WTC11 (cell line): ENCODE measurements at regions not wholly inside any gene's neighbourhood (a gene's known extent, or its start where the extent isn't known, plus 50 kb on each side); places are given as distances from the start of the nearest gene placed in this dataset.

Experiments
- ATAC-seq: fragments of 200-7000 bp; cut with Tn5 transposase; 2 replicates; pipeline ENCODE4 v1.10.0; 2021; ENCODE audit warnings: mild to moderate bottlenecking, moderate library complexity
- CTCF ChIA-PET: fragments of 300-600 bp; sonication (Branson Sonifier 250); formaldehyde crosslinking; loops from one replicate; lab custom pipeline; 2021; ENCODE audit warnings: antibody characterized with exemption; lab: Charles Lee
- POLR2A ChIA-PET: fragments of 350-600 bp; sonication (Branson Sonifier 250); formaldehyde crosslinking; loops from one replicate; lab custom pipeline; 2021; ENCODE audit warnings: antibody characterized with exemption; lab: Charles Lee
- DNase-seq: peaks from one replicate; pipeline ENCODE4 v3.0.0; 2021; ENCODE audit warnings: low spot score
- H3K27ac Mint-ChIP-seq: 2 replicates; pipeline ENCODE4 v1.8.0; 2021; ENCODE audit warnings: mixed read lengths
- H3K27me3 Mint-ChIP-seq: 2 replicates; pipeline ENCODE4 v1.8.0; 2021; ENCODE audit warnings: low read depth, mild to moderate bottlenecking, moderate library complexity, mixed read lengths
- H3K36me3 Mint-ChIP-seq: 2 replicates; pipeline ENCODE4 v1.8.0; 2021; ENCODE audit warnings: mixed read lengths
- H3K4me1 Mint-ChIP-seq: 2 replicates; pipeline ENCODE4 v1.8.0; 2022; ENCODE audit warnings: mixed read lengths
- H3K4me3 Mint-ChIP-seq: 2 replicates; pipeline ENCODE4 v1.8.0; 2021; ENCODE audit warnings: mild to moderate bottlenecking, moderate library complexity, mixed read lengths
- H3K9me3 Mint-ChIP-seq: 2 replicates; pipeline ENCODE4 v1.8.0; 2021; ENCODE audit warnings: mixed read lengths
- CREB1 ChIP-seq: sonication (generic); formaldehyde crosslinking; IDR thresholded peaks from 2 replicates; pipeline ENCODE4 v1.8.0; 2023; ENCODE audit warnings: mild to moderate bottlenecking, missing genetic modification reagents
- ERG ChIP-seq: fragments of 250-450 bp; sonication (Bioruptor Pico); IDR thresholded peaks from 2 replicates; pipeline ENCODE4 v1.8.0; 2021; ENCODE audit warnings: mild to moderate bottlenecking
- ESRRA ChIP-seq: sonication (generic); formaldehyde crosslinking; IDR thresholded peaks from 2 replicates; pipeline ENCODE4 v1.8.1; 2022; ENCODE audit warnings: mild to moderate bottlenecking, missing genetic modification reagents, borderline replicate concordance
- FOXK1 ChIP-seq: sonication (generic); formaldehyde crosslinking; IDR thresholded peaks from 2 replicates; pipeline ENCODE4 v1.8.0; 2022; ENCODE audit warnings: mild to moderate bottlenecking, moderate library complexity, missing genetic modification reagents
- FOXP4 ChIP-seq: sonication (generic); formaldehyde crosslinking; IDR thresholded peaks from 2 replicates; pipeline ENCODE4 v1.8.0; 2022; ENCODE audit warnings: mild to moderate bottlenecking, missing genetic modification reagents
- MYBL2 ChIP-seq: sonication (generic); formaldehyde crosslinking; IDR thresholded peaks from 2 replicates; pipeline ENCODE4 v1.8.1; 2023; ENCODE audit warnings: mild to moderate bottlenecking, moderate library complexity, missing genetic modification reagents
- NFE2L1 ChIP-seq: sonication (generic); formaldehyde crosslinking; IDR thresholded peaks from 2 replicates; pipeline ENCODE4 v1.8.1; 2023; ENCODE audit warnings: missing genetic modification reagents
- NR3C1 ChIP-seq: sonication (generic); formaldehyde crosslinking; conservative IDR thresholded peaks from 2 replicates; pipeline ENCODE4 v1.8.1; 2023; ENCODE audit warnings: low read depth, mild to moderate bottlenecking, missing genetic modification reagents
- STAT6 ChIP-seq: sonication (generic); formaldehyde crosslinking; conservative IDR thresholded peaks from 2 replicates; pipeline ENCODE4 v1.8.1; 2023; ENCODE audit warnings: mild to moderate bottlenecking, low read depth, missing genetic modification reagents, moderate library complexity
- ZNF121 ChIP-seq: sonication (generic); formaldehyde crosslinking; IDR thresholded peaks from 2 replicates; pipeline ENCODE4 v1.8.0; 2023; ENCODE audit warnings: missing genetic modification reagents
- ZNF317 ChIP-seq: sonication (generic); formaldehyde crosslinking; IDR thresholded peaks from 2 replicates; pipeline ENCODE4 v1.8.1; 2023; ENCODE audit warnings: low read depth, mild to moderate bottlenecking, moderate library complexity, missing genetic modification reagents, borderline replicate concordance
- ZNF396 ChIP-seq: fragments of 250-450 bp; sonication (Bioruptor Pico); IDR thresholded peaks from 2 replicates; pipeline ENCODE4 v1.8.0; 2021; ENCODE audit warnings: mild to moderate bottlenecking, moderate library complexity, borderline replicate concordance
- ZNF416 ChIP-seq: fragments of 250-450 bp; sonication (Bioruptor Pico); IDR thresholded peaks from 2 replicates; pipeline ENCODE4 v1.9.0; 2021; ENCODE audit warnings: mild to moderate bottlenecking, inconsistent platforms
- ZNF671 ChIP-seq: fragments of 250-450 bp; sonication (Bioruptor Pico); IDR thresholded peaks from 2 replicates; pipeline ENCODE4 v1.8.0; 2021; ENCODE audit warnings: mild to moderate bottlenecking
- TF ChIP-seq, protein P1 (sequence below): sonication (generic); formaldehyde crosslinking; IDR thresholded peaks from 2 replicates; pipeline ENCODE4 v1.8.0; 2023; ENCODE audit warnings: missing genetic modification reagents
- TF ChIP-seq, protein P2 (sequence below): sonication (generic); formaldehyde crosslinking; IDR thresholded peaks from 2 replicates; pipeline ENCODE4 v1.8.0; 2022; ENCODE audit warnings: mild to moderate bottlenecking, missing genetic modification reagents
- TF ChIP-seq, protein P3 (sequence below): fragments of 250-450 bp; sonication (Bioruptor Pico); IDR thresholded peaks from 2 replicates; pipeline ENCODE4 v1.9.0; 2021; ENCODE audit warnings: mild to moderate bottlenecking
- TF ChIP-seq, protein P4 (sequence below): sonication (generic); formaldehyde crosslinking; IDR thresholded peaks from 2 replicates; pipeline ENCODE4 v1.8.1; 2022; ENCODE audit warnings: mild to moderate bottlenecking, moderate library complexity, missing genetic modification reagents
- TF ChIP-seq, protein P5 (sequence below): sonication (generic); formaldehyde crosslinking; IDR thresholded peaks from 2 replicates; pipeline ENCODE4 v1.8.1; 2022; ENCODE audit warnings: low read depth, missing genetic modification reagents, borderline replicate concordance
- TF ChIP-seq, protein P6 (sequence below): sonication (generic); formaldehyde crosslinking; conservative IDR thresholded peaks from 2 replicates; pipeline ENCODE4 v1.8.1; 2022; ENCODE audit warnings: mild to moderate bottlenecking, missing genetic modification reagents
- TF ChIP-seq, protein P7 (sequence below): fragments of 250-450 bp; sonication (Bioruptor Pico); conservative IDR thresholded peaks from 2 replicates; pipeline ENCODE4 v1.9.0; 2021; ENCODE audit warnings: mild to moderate bottlenecking

DNA sequence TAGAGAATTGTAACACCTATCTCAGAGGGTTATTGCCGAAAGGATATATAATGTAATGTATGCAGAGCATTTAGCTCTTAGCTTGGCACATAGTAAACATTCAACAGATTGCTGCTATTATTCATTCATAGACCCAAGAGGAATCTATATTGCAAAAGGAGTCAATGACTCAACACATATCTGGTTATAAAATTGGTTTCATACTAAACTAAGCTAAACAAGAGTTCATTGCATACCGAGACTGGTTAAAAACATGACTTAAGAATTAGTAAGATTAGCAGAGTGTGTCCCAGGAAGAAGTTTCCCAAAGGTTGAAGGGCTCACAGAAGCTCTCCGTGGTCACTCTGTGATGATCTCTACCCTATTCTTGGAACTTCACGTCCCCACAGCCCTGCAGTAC is 339.6 kb upstream of the CCNH start:
- POLR2A ChIA-PET, result no interaction called here
- no peak for DNase-seq
- Mint-ChIP-seq H3K36me3 (no peaks in the 10 kb centered on the region), H3K4me1 (peaks cover 29% of the 10 kb centered on the region), H3K9me3 (no peaks in the 10 kb centered on the region), H3K4me3 (no peak overlapping the region), H3K27ac (no peak overlapping the region), H3K27me3 (no peaks in the 10 kb centered on the region)
- TF ChIP-seq, protein P1, sequence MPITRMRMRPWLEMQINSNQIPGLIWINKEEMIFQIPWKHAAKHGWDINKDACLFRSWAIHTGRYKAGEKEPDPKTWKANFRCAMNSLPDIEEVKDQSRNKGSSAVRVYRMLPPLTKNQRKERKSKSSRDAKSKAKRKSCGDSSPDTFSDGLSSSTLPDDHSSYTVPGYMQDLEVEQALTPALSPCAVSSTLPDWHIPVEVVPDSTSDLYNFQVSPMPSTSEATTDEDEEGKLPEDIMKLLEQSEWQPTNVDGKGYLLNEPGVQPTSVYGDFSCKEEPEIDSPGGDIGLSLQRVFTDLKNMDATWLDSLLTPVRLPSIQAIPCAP (CRISPR knock-in tag), result no peak
- TF ChIP-seq, protein P2, sequence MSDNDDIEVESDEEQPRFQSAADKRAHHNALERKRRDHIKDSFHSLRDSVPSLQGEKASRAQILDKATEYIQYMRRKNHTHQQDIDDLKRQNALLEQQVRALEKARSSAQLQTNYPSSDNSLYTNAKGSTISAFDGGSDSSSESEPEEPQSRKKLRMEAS (CRISPR knock-in tag), result no peak
- TF ChIP-seq FOXP4, result no peak
- TF ChIP-seq ZNF396, result no peak
- no peak for TF ChIP-seq ZNF416 (CRISPR knock-in tag)
- TF ChIP-seq FOXK1 (CRISPR knock-in tag), result no peak
- ATAC-seq, result no peak
- CTCF ChIA-PET, result interaction anchor here (1.0 to 1.7 kb wide), 2 partner anchors 29 to 972 kb away, joined by 3 to 5 read pairs; no protein-coding TSS in a partner anchor

GRCh38 chr5:87751824-87752223 is 339.1 kb upstream of the CCNH start:
- Mint-ChIP-seq H3K27ac (no peak overlapping the region), H3K27me3 (no peaks in the 10 kb centered on the region), H3K4me3 (no peak overlapping the region)
- CTCF ChIA-PET, result interaction anchor here (1.0 to 1.7 kb wide), 2 partner anchors 30 to 973 kb away, joined by 3 to 5 read pairs; no protein-coding TSS in a partner anchor
- TF ChIP-seq CREB1 (CRISPR knock-in tag) (no peak), MYBL2 (CRISPR knock-in tag) (no peak), NFE2L1 (no peak), ESRRA (no peak), NR3C1 (CRISPR knock-in tag) (no peak), ERG (CRISPR knock-in tag) (no peak), ZNF317 (CRISPR knock-in tag) (no peak), STAT6 (CRISPR knock-in tag) (no peak), ZNF671 (CRISPR knock-in tag) (no peak), ZNF121 (no peak)
- TF ChIP-seq, protein P3, sequence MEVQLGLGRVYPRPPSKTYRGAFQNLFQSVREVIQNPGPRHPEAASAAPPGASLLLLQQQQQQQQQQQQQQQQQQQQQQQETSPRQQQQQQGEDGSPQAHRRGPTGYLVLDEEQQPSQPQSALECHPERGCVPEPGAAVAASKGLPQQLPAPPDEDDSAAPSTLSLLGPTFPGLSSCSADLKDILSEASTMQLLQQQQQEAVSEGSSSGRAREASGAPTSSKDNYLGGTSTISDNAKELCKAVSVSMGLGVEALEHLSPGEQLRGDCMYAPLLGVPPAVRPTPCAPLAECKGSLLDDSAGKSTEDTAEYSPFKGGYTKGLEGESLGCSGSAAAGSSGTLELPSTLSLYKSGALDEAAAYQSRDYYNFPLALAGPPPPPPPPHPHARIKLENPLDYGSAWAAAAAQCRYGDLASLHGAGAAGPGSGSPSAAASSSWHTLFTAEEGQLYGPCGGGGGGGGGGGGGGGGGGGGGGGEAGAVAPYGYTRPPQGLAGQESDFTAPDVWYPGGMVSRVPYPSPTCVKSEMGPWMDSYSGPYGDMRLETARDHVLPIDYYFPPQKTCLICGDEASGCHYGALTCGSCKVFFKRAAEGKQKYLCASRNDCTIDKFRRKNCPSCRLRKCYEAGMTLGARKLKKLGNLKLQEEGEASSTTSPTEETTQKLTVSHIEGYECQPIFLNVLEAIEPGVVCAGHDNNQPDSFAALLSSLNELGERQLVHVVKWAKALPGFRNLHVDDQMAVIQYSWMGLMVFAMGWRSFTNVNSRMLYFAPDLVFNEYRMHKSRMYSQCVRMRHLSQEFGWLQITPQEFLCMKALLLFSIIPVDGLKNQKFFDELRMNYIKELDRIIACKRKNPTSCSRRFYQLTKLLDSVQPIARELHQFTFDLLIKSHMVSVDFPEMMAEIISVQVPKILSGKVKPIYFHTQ (CRISPR knock-in tag), result no peak
- TF ChIP-seq, protein P4, sequence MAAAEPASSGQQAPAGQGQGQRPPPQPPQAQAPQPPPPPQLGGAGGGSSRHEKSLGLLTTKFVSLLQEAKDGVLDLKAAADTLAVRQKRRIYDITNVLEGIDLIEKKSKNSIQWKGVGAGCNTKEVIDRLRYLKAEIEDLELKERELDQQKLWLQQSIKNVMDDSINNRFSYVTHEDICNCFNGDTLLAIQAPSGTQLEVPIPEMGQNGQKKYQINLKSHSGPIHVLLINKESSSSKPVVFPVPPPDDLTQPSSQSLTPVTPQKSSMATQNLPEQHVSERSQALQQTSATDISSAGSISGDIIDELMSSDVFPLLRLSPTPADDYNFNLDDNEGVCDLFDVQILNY (CRISPR knock-in tag), result no peak
- TF ChIP-seq, protein P5, sequence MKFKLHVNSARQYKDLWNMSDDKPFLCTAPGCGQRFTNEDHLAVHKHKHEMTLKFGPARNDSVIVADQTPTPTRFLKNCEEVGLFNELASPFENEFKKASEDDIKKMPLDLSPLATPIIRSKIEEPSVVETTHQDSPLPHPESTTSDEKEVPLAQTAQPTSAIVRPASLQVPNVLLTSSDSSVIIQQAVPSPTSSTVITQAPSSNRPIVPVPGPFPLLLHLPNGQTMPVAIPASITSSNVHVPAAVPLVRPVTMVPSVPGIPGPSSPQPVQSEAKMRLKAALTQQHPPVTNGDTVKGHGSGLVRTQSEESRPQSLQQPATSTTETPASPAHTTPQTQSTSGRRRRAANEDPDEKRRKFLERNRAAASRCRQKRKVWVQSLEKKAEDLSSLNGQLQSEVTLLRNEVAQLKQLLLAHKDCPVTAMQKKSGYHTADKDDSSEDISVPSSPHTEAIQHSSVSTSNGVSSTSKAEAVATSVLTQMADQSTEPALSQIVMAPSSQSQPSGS, result no peak
- TF ChIP-seq, protein P6, sequence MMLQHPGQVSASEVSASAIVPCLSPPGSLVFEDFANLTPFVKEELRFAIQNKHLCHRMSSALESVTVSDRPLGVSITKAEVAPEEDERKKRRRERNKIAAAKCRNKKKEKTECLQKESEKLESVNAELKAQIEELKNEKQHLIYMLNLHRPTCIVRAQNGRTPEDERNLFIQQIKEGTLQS (CRISPR knock-in tag), result no peak
- TF ChIP-seq, protein P7, sequence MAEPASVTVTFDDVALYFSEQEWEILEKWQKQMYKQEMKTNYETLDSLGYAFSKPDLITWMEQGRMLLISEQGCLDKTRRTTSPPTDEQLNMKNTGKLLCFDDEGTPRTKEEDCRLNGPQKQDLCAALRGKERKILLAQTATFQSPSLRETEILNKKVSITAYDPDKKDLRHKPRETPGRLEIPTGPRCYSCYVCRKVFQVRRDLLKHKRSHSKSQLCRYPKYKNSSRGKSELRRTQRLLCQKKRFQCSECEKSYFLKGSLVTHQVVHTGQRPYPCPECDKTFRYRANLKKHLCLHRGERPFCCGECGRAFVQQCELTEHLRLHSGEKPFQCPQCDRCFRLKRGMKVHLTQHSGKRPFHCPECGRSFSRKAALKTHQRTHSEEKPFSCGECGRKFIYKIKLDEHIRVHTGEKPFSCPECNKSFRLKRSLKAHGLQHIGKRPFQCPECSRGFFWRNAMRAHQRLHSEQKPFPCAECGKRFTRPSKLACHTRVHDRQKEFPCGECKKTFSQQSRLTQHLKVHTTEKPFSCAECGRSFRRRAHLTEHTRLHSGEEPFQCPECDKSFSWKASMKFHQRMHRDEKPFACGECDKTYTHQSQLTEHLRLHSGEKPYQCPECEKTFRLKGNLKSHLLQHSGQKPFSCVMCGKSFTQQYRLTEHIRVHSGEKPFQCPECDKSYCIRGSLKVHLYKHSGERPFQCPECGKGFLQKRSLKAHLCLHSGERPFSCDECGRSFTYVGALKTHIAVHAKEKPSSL (CRISPR knock-in tag), result no peak
- TF ChIP-seq, all 79 proteins: peak for 0
- DNase-seq (no peak), ATAC-seq (no peak)
- peaks cover 29% of the 10 kb centered on the region for H3K4me1 Mint-ChIP-seq
- H3K9me3 Mint-ChIP-seq, result no peaks in the 10 kb centered on the region
- H3K36me3 Mint-ChIP-seq, result no peaks in the 10 kb centered on the region
- POLR2A ChIA-PET, result no interaction called here
